NCI-H2107 treated with DMSO at 0.1 percent for 48 hours (cell line): ENCODE measurements at regions not wholly inside any gene's neighbourhood (a gene's known extent, or its start where the extent isn't known, plus 50 kb on each side); places are given as distances from the start of the nearest gene placed in this dataset.
"Not testable (repeated sequence)": the region's sequence is repeated elsewhere in the genome, so short reads cannot be mapped to it uniquely, and the experiment has no call there.

Source experiments
- DNase-seq: peaks from one replicate; lab custom pipeline; 2025; ENCODE audit not compliant: unreplicated experiment; lab: John Stamatoyannopoulos, UW

- DNase-seq = no peak
These were observed 165.1 kb upstream of the ATP2B1 start for GRCh38 chr12:89873745-89874144.

GRCh38 chr12:89872922-89873630 is 164.4 kb upstream of the ATP2B1 start:
- no peak for DNase-seq

DNA sequence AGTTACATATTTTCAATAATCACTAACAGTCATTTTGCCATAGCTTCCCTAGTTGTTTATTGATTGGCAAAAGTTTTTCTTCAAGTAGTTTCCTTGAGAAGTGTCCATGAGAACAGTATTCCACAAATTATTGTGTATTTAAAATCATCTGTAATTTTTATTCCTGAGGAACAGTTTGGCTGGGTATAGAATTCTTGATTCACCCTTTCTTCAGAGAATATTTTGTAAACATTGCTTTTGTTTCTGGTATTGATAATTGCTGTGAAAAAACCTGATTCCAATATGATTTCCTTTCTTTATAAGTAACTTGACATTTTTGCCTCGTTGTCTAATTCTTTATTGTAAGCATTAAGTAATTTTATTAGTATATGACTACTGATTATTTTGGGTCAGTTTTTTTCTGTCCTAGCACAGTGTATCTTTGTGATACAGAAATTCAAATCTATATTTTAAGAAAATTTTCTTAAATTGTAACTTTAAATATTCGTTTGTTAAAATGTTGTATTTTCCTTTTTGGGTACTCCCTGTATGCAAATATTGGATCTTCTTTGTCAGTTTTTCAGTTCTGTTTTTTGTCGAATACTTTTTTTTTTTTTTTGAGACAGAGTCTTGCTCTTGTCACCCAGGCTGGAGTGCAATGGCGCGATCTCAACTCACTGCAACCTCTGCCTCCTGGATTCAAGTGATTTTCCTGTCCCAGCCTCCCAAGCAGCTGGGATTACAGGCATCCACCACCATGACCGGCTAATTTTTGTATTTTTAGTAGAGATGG is 162.0 kb upstream of the ATP2B1 start:
- DNase-seq = no peak

- DNase-seq = not testable (repeated sequence)
These were observed 159.0 kb upstream of the ATP2B1 start for GRCh38 chr12:89867611-89868010.

DNA sequence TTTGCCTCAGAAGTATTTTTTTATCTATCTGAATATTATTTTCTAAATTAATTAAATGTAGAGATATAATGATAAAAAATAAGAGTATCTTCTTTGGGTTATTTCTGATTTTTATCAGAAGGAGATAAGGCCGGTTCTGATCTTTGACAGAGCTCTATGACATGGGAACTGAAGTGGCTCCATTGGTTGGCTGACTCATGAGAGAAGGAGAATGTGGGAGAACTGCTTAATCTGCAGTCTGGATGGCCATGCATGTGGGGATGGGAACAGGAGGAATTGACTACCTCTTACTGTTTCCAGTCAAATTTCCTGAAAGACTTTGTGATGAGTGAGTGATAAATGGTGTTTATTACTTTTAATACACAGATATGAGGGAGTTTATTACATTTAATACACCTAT is 155.8 kb upstream of the ATP2B1 start:
- no peak for DNase-seq

DNA sequence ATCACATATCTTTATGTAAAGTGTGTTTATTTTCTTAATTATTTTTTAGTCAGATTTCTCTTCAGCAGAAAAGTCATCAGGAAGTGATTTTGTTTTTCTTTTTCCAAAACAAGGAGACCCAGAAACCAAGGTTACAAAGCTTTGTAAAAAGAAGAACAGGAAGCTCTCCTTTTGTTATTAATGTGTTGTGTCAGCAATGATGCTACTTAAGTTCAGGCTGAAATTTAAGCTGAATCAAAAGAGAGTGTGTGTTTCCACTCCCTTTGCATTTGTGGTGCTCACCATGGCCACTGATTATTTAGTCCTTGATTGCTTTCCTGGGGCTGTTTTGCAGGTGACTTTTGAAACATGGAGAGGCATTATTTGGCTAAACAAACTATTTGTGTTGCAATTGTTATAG is 155.3 kb upstream of the ATP2B1 start:
- no peak for DNase-seq

DNA sequence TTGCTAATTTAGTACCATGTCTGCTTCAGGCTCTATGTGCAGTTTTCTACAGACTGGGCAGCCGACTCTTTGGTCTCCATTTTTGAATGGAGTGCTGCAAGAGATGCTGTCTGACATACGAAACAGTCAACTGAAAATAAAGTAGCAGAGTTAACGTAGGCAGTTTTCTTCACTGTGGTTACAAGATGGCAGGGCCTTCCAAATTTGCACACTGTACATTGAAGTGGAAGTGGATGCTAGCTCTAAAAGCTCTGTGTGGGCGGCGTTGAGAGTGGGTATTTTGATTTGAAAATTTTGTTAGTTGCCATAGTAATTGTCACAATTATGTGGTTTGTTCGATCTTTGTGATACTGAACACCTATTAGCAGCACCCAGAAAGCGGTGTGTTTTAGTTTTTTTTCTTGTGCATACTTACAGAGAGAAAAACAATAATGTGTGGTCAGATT is 154.9 kb upstream of the ATP2B1 start:
- DNase-seq = no peak

DNA sequence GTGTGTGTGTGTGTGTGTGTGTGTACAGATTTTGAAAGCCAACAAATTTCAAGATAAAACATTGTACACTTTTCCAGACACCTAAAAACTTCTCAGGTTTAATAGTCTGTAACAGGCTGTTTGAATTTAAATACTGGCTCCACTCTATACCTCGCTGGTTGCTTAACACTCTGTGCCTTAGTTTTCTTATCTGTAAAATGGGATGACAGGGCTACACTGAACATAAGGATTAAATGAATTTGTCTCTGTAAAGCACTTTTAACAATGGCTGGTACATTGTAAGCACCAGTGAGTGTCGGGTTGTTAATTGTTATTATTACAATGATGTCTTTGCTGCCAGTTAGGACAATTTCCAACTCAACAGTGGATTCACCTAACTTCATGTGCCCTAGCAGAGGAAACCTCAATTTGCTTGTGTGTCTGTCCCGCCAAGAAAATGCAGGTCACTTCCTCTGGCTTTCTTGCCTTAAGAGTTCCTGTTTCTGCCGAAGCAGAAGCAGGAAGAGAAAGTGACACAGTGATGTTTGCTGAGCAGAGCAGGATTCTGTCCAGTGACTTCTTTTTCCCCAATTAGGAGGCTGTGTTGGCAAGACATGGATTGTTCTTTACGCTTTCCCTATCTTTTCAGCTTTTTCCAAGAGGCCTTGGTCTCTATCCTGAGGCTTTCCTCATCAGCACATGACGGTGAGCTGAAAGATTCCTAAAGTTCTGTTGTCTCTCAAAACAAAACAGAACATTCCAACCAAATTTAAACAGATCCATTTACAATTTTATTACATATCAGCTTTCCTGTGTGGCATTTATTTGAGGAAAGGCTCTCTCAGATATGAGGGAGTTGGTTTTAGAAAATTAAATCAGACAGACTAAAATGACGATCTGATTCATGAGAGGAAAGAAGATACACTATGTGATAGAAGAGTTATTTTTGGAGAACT is 154.1 kb upstream of the ATP2B1 start:
- DNase-seq = no peak

GRCh38 chr12:89861086-89861485 is 152.4 kb upstream of the ATP2B1 start:
- DNase-seq = no peak

GRCh38 chr12:89859508-89860220 is 151.0 kb upstream of the ATP2B1 start:
- no peak for DNase-seq

DNA sequence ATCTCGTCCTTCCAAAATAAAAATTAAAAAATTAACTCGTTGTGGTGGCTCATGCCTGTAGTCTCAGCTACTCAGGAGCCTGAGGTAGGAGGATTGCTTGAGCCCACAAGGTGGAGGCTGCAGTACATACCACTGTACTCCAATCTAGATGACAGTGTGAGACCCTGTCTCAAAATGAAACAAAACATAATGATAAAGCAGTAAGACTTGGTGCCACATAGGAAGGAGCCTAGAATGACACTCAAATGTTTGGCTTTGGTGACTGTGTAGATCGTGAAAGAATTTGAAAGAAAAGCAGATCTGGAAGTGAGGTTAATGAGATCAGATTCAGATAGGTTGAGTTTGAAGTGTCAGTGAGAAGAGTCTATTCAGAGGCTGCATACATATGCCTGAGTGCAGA is 150.1 kb upstream of the ATP2B1 start:
- DNase-seq = no peak

- no peak for DNase-seq
These were observed 149.1 kb upstream of the ATP2B1 start for GRCh38 chr12:89857652-89858274.

DNA sequence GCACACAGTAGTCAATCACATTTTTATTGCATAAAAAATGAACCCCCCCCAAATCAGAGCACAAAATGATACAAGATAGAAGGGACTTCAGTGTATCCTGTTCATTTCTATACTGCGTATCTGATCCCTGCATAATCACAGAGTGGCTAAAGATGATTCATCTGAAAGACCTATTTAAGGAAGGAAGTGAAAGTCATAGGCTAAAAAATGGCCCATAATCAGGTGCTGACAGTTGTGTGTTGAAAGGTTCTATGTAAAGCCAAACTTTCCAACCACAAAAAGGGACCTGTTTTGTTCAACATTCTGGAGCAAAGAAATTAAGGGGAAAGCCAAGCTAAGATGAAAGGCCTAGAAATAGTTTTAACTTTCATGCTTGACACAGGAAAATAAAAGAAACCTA is 147.8 kb upstream of the ATP2B1 start:
- DNase-seq = no peak

DNA sequence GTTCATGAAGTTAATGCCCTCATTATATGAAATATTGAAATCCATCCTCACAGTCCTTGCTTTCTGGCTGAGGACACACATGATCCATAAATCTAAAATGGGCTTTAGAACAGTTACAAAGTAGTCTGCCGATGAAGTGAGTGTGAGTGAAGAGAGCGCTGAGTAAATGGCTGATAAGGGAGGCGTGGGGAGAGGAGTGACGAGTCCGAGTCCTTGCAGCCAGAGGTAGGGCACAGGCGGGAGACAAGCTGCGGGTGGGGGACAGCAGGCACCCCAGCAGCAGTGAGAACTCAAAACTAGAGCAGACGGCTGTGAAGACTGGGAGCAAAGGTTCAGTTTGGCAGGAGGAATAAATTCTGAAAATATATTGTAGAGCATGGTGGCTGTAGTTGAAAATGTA is 140.1 kb upstream of the ATP2B1 start:
- DNase-seq = no peak

DNA sequence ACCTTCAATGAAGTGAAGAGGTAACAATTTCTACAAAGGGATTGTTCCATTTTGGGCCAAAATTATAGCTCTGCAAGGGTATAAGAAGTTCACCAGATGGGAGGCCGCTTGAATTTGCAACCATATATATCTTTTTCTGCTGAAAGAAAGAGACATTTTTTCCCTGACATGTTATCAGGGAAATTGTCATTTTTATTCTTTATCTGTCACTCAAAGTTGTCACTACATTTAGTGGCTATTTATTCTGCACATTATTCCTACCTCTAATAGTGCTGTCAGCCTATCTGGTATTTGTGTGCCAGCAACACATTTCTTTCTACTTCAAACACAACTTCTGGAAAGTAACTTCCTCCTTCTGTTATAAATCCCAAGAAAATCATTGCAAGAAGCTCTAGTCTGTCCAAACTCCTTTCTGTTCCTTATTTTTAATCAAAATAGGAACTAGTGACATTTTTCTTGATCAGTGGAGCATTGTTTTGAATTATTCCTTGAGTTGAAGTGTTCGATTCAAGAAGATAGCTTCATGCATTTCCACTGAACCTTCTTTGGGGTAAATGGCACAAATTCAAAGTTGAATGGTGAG is 137.9 kb upstream of the ATP2B1 start:
- no peak for DNase-seq

- no peak for DNase-seq
These were observed 137.1 kb upstream of the ATP2B1 start for GRCh38 chr12:89845767-89846166.

DNA sequence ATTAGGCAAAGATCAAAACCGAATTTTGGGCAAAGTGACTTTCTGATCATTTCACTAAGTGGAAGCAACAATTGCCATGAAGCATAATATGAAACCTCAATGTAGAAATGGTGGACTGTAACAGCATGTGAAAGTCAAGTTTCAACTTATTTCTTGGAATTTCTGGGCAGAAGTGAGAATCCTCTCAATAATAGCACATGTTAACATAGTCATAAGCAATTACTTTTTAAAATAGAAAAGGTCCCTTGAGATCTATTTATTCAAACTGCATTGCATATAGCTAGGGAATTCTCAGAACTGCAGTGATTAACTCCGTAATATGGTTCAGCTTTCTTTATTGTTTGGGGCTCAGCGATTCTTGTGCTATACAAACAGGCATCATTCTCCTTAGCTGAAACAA is 136.7 kb upstream of the ATP2B1 start:
- no peak for DNase-seq

- no peak for DNase-seq
These were observed 135.9 kb upstream of the ATP2B1 start for GRCh38 chr12:89844539-89844938.

DNA sequence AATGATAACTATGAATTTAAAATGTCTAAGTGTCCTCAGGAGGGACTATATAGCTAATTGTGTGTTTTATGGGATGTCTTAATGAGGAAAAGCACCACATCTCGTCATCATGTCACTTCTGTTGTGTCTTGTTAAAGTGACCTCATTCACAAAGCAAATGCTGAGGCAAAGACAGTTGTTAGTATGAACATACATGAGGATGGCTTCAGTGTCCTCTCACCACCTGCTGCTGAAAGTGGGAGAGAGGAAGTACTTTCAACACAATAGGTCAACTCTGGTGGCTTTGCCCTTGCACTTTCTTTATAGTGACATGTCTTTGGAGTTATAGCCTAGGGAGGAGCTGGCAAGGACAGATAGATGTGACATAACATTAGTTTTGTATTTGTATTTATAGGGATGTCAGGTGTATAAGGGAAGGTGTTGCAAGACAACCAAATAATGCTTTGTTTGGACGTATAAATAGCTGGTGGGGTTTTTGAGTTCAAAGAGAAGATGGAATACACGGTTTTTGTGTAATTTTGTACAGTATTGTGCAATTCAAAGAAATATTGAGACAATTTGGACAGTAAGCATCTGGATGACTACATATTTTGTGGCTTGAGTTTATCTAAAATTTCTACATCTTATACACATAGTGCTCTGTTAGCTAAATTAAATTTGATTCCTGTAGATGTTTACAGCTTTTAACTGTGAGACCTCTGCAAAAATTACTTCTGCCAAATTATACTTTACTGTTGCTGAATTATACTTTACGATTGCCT is 131.7 kb upstream of the ATP2B1 start:
- DNase-seq = no peak
